Activated T-cell treated with anti-CD3 and anti-CD28 coated beads for 4 hours (primary cell): ENCODE measurements at regions not wholly inside any gene's neighbourhood (a gene's known extent, or its start where the extent isn't known, plus 50 kb on each side); places are given as distances from the start of the nearest gene placed in this dataset.

ENCODE experiments used
- DNase-seq: peaks from one replicate; pipeline ENCODE4 v3.0.0-alpha.2; 2020

GRCh38 chr6:6704103-6705060 lies 115.9 kb downstream of the LY86 start:
- no peak for DNase-seq

GRCh38 chr6:6705061-6705425 lies 116.5 kb downstream of the LY86 start:
- no peak for DNase-seq

DNA sequence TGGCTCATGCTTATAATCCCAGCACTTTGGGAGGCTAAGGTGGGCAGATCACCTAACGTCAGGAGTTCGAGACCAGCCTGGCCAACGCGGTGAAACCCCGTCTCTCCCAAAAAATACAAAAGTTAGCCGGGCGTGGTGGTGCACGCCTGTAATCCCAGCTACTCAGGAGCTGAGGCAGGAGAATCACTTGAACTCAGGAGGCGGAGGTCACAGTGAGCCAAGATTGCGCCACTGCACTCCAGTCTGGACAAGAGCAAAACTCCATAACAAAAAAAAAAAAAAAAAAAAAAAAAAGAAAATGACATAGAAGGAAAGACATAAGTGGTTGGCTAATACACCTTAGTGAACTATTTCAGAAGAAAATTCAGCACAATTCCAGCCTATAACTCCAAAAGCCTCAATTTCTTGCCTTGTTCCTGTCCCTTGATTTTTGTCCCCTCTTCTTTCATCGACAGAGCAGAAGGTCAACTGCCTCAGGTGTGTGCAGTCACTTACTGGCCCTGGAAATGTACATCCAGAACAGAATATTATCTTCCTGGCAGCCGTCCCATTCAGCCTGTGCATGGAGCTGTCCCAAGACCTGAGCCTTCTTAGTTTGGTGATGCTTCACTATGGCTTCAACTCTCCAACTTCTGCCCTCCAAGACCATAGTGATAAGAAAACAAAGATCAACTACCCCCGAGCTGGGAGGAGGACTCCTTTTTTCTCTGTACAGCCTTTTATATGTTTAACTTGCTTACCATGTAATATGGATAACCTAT lies 117.6 kb downstream of the LY86 start:
- DNase-seq, result no peak

DNA sequence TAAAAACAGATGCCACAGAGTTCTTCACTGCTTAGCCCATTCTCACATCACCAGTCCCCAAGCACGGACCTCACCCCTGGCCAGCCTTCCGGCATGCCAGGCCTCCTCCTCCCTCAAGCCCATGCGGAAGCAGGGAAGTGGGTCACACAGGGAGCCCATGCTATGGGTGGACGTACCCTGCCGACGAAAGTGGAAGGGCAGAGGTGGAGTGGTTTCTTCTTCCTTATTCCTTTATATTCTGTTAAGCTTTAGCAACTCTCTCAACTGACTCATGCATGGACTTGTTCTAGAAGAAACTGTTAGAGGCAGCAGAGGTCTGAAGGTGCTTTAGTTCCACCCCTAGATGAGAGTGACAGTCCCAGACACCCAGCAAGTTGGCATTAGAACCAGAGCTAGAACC lies 118.6 kb downstream of the LY86 start:
- no peak for DNase-seq

DNA sequence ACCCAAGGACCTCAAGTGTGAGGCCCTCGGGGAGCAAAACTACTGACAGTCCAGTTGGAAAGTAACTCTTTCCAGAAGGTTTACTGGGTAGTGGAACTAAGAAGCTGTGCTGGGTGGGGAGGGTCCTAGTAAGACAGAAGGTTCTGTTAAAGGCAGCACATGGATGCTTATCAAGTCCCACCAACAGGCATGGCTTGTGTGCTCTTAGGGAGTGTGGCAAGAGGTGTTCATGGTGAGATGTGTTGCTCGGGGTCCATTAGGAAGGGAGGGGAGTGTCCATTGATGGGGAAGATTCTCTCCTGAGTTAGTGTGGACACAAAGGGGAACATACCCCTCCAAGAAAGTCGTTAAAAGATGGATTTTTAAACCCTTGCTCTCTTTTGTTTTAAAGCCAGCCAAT lies 120.6 kb downstream of the LY86 start:
- DNase-seq, result no peak

DNA sequence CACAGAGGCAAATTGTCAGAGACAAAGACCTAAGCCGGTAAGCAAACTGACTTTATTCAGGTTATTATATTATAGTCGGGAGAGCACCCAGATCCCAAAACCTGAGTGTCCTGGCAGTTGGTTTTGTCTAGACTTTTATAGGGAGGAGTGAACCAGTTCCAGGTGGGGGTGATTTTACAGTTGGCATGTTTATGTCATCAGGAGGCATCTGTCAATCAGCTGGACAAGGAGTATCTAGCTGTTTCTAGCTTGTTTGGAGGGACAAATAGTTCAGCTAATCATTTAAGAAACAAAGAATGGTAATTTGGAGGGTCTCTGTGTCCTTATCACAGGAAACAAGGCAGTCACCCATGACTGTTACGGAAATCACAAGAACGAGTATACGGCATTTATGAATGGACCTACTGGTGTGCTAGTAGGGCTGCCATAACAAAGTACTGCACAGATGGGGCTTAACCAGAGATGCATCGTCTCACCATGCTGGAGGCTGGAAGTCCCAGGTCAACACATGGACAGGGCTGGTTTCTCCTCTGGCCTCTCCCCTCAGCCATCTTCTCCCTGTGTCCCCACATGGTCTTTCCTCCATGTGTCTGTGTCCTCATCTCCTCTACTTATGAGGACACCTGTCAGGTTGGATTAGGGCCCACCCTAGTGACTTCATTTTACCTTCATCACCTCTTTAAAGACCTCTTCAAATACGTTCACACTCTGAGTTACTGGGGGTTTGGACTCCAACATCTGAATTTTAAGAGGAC lies 122.7 kb downstream of the LY86 start:
- no peak for DNase-seq

DNA sequence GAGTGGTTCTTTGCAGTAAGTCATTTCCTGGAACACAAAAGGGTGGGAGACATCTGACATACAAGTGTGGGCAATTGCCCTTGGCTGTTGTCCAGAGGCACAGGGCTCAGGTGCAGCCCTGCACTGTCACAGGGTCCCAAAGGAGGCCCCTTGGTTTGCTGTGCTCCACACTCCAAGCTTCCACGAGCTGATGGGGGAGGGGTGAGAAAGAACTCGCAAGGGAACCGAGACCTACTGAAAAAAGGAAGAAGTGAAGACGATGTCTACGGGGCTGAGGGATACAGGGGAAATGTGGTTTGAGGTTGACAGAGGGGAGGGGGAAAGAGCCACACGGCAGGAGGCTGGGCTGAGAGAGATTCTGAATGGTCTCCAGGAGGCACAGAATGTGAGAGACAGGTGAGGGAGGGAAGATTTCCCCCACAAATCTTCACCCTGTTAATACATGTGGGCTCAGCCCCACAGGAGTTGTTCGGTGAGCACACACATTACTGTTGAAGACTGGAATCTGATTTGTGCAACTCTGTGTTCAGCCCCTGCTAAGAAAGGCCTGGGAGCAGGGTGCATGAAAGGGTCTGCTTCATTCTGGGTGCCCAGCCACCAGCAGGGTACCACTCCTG lies 123.4 kb downstream of the LY86 start:
- DNase-seq, result no peak

- no peak for DNase-seq
Observed at GRCh38 chr6:6712449-6713403, 124.2 kb downstream of the LY86 start.

DNA sequence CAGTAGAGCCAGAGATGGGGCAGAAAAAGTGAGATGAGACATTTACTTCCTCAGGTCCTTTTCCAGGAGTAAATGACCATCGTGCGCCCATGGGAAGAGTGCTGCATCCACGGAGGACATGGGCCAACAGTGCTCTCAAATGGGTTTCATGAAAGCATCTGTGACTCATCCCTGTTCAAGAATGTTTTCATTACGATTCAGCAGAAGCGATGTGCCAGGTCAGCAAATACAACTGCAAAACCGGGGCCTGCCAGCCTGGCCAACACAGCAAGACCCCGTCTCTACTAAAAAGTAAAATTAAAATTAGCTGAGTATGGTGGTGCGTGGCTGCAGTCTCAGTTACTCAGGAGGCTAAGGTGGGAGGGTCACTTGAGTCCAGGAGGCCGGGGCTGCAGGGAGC lies 125.1 kb downstream of the LY86 start:
- DNase-seq, result no peak

GRCh38 chr6:6714118-6714897 lies 125.8 kb downstream of the LY86 start:
- no peak for DNase-seq

GRCh38 chr6:6714953-6715352 lies 126.4 kb downstream of the LY86 start:
- DNase-seq, result no peak

DNA sequence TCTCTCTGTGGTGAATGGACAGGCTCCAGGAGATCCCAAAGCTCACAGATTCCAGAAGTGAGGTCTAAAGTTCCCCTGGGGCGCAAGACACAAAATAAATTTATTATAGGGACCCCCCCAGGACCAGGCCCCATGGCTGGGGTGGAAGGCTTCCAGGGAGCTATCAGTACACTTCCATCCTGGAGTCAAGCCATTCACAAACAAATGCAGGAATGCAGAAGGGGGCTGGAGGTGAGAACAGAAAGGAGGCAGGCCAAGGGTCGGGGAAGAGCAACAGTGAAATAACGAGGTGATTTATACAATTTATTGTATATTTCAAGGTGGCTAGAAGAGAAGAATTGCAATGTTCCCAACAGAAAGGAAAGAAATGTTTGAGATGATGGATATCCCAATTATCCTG lies 126.9 kb downstream of the LY86 start:
- no peak for DNase-seq

GRCh38 chr6:6716998-6717763 lies 128.7 kb downstream of the LY86 start:
- no peak for DNase-seq

- no peak for DNase-seq
Observed at GRCh38 chr6:6717953-6718352, 129.4 kb downstream of the LY86 start.

GRCh38 chr6:6721606-6722005 lies 133.1 kb downstream of the LY86 start:
- DNase-seq, result no peak

DNA sequence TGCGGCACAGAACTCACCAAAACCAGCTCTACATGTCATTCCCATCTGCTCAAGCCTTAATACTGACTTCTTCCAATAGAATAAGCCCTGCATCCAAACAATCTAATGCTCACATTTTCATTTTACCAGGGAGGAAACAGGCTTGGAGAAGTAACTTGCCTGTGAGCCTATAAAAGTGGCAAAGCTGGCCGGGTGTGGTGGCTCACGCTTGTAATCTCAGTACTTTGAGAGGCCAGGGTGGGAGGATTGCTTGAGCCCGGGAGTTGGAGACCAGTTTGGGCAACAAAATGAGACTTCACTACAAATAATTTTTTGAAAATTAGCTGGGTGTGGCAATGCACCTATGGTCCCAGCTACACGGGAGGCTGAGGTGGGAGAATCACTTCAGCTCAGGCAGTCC lies 133.7 kb downstream of the LY86 start:
- DNase-seq, result no peak

- DNase-seq, result no peak
Observed at GRCh38 chr6:6723361-6723760, 134.8 kb downstream of the LY86 start.

DNA sequence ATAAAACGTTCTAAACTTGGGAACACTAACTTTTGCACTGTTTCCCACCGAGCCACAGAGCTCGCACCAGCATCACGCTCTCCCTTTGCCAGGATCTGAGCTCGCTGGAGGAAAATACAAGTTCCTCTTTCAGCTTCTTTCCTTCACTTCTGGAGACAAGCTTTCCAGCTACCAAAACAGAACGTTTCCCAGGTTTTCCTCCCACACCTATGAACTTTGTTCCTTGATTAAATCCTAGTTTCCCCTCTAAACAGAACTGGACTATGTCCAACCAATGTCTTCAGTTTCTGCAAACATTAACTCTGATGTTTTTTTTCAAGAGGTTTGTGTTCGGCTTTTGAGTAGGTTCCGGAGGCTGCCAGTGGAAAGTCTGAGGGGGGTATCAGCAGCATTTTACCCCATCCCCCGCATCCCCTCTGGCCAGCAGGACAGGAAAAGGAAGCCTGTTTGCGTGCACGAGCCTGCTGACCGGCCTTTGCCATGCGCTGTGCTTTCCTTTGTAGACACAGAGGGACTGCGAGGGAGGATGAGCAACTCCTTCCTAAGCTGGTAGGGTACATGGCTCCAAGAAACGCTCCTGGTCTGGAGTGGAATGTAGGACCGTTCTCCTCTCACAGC lies 135.5 kb downstream of the LY86 start:
- no peak for DNase-seq
